Middle frontal gyrus (tissue), 1 donor: ENCODE measurements at regions not wholly inside any gene's neighbourhood (a gene's known extent, or its start where the extent isn't known, plus 50 kb on each side); places are given as distances from the start of the nearest gene placed in this dataset.
"Not testable (repeated sequence)": the region's sequence is repeated elsewhere in the genome, so short reads cannot be mapped to it uniquely, and the experiment has no call there.

Experiments used
- DNase-seq: peaks from one replicate; pipeline ENCODE4 v3.0.0-alpha.2; 2015; ENCODE audit warnings: low spot score; ENCODE audit errors: extremely low spot score

DNA sequence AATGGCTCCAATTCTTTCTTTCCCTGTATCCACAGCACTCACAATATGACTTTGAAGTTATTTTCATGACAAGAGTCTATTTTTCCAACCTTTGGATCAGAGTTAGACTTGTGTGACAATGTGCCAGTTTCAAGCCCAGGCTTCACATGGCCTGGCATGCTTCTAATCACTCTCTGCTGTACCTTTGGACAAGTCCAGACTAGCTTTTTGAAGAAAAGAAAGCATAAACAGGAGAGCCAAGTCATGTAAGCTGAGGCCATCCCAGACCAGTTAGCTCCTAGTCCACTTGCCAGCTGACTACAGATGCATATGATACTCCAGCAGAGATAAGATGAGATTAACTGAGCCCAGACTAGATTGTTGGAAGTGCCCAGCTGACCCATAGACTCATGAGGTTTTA lies 513.6 kb upstream of the C9orf72 start:
- DNase-seq = no peak

DNA sequence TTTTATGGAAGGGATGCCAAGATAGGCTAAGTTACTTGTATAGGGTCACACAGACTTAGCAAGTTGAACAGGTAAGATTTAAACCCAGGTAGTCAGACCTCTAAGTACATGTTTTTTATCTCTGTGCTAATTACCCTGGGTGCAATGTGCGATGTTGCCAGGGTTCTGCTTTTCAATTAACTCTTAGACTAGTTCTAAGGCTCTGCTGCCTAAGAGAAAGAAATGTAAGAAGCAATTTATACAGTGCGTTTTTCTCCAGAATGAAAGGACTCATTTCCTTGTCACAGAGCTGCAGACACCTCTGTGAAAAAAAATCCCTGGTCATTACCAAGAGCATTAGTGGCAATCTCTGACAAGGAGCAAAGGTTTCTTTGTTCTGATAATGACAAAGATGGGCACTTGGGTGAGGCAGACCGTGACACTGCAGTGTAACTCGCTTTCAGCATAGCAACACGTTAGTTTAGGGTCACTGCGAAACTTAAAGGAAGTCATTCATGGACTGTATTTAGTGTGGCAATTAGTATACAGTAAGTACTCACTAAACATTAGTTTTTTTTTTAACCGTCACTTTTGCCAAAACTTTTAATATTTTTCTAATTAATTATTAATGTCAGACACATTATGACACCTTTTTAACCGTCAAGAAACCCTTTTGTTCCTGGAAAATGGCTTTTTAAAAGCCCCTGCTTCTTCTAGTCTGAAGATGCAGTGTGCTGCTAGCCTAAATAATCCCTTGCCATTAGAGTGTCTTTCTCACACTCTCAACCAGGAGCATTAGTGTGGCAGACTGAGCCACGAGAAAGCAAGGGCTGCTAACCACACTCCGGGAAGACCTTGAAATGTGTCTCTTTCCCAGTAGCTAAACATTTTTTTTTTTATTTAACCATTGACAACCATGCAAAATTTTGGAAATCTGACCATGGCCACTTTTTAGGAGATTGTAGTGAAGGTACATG lies 520.0 kb upstream of the C9orf72 start:
- DNase-seq = no peak

DNA sequence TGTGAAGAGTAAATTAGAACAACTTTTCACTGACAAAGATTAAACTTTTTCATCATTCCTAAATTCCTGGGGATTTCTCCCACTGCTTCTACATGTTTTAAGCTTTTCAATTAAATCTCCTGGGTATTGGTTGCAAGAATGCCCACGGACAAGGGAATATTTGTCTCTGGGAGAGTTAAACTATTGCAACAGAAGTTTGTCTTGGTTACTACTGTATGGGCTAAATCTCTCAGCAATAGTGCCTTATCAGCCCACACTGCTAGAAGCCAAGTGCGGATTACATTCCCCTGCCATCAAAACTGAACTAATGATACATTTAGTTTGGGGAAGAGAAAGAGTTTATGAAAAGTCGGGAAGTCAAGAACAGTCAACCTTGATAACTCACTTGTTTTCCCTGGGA lies 528.2 kb upstream of the C9orf72 start:
- no peak for DNase-seq

DNA sequence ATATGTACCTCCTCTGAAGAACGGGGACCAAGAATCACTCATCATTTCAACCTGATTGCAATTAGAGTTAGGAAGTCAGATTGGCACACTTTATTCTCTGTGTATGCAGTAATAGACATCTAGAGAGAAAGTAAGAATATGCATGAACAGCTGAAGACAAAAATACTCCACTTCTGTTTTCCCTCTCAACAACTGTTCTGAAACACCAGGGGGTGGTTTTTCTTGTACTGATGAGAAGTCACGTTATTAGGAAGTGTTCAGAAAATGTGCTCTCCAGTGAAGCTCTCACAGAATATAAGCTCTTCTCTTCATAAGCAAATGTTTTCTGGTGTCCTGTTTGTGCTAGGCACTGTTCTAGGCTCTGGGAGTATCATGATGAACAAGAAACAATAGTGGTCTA lies 531.7 kb upstream of the C9orf72 start:
- no peak for DNase-seq

DNA sequence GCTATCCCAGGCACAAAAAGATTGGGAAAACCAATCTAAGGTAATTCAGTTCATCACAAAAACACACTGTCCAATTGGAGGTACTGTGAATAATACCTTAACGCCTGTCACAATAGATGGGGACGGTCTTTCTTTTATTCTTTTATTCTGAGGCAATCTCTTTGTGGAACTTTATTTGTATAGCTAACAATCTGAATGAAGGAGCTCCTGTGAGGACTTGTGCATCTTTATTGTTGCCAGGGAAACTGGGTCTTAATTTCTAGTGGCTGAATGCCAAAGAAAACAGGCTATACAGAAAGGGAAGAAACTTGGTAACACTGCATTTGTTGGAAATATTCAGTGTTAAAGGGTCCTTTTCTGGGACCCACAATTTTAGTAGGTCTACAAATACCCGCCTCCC lies 546.9 kb upstream of the C9orf72 start:
- no peak for DNase-seq

DNA sequence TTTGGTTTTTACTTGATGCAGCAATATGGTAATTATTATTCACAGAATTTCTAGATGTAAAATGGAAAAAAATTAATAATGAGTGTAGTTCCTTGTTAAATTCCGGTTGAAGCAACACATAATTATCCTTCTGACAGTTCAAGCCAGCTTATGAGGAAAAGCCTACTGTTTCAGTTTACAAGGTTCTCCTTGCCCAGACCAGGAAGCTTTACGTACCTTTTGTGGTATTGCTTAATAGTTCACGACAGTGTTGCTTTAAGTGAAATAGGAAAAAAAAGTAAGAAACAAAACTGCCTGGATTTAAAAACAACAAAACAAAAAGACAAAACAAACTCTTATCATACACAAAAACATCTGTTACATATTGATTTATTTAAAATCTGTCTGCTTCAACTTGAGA lies 547.3 kb upstream of the C9orf72 start:
- no peak for DNase-seq

DNA sequence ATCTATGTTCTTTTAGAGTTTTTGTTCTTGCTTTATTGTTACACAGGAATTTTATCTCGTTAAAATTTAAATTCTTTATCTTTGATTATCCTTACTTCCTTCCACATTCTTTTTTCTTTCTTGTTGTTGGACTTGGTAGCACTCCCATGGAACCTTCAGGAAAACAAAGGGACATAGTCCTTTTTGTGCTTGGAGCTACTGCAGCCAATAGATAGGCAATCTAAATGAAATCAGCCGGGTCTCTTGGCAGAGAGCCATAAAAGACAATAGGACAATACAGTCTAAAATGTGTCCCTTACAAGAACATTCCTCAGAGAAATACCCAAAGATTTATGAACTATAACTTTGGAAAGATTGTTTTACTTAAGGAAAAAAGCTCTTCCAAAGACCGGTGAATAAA lies 548.1 kb upstream of the C9orf72 start:
- DNase-seq = no peak

DNA sequence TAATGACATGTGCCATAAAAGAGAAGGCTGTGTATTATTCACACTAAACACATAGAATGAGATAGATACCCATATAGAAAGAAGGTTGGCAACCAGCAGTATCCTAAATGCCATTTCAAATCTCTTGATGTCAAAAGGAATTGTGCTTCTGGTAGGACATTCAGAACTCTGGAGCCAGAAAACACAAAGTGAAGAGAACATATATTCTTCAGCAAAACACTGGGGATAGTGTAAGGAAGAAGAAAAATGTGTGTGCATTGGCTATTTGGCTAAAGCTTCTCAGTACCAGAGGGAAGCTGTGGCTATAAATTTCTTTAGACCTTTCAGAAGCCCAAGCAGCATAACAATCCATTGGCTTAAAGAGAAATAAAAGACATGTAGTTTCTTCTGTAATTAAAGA lies 551.6 kb upstream of the C9orf72 start:
- DNase-seq = no peak

DNA sequence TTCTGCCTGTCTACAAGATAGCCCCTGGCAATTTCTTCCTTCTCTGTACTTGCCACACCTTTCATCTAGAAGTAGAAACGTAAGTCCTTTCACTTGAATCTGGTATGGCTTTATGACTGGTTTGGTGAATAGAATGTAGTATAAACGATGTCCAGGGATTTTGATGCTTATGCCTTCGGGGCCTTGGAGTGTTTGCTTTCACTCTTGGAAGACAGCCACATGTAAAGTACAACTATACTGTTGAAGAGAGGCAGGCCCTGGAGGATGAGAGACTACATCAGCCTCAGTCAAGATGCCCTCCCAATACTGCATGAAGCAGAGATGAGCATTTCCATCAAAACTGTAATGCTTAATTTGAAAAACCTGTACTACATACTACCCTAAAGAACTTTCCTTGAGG lies 553.8 kb upstream of the C9orf72 start:
- no peak for DNase-seq

DNA sequence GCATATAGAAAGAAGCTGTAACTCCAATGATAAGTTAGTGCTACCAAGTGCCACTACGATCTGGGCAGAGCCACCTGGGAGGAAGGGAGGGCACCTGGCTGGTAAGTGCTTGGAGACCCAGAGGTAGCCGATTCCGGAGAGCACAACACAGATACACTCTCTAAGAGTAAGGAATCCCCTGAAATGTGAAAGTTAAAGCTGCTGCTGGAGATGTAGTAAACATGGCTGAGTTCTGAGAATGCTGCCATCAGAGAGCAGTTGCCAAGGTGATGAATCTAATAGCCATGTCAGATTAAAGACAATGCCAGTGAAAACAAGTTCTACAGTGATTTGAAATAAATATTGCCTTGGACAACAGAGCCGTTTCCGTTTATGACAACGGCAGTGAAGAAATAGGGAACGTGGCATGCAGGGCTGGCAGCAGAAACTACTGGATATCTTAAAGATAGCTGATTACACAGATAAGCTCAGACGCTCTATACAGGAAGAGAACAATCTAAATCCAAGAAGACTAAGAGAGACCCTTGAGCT lies 561.2 kb upstream of the C9orf72 start:
- no peak for DNase-seq

DNA sequence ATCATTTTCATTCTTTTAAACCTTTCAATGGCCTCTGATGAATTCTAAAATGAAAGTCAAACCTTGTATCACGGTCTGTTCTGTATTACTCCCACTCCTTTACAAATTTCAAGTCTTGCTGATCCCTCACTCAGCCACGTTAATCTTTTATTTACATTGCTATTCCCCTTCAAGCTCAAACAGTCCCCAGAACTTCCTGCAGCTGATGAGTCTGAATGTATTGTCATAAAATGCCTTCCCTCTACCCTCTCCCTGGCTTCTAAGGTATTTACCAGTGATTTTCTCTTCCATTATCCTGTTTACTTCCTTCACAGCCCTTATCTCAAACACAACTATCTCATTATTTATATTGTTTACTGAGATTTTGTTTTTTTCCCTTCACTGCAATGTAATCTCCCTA lies 562.3 kb upstream of the C9orf72 start:
- no peak for DNase-seq

DNA sequence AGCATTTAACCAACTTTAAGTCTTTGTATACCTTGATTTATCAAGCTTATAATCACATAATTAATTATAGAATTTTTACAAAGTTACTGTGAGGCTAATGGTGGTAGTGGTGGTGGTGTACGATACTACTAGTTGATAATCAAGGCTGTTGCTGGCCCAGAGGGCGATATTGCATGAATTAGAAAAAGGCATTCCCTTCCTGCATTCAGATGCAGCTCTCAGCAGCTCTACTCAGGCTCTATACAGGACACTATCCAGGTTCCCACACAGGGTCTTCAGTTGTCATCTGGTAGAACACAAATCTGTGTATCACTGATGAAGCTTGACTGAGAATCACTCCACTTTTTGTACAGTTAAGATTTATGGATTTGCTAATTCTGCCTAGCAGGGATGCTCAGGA lies 562.8 kb upstream of the C9orf72 start:
- no peak for DNase-seq

DNA sequence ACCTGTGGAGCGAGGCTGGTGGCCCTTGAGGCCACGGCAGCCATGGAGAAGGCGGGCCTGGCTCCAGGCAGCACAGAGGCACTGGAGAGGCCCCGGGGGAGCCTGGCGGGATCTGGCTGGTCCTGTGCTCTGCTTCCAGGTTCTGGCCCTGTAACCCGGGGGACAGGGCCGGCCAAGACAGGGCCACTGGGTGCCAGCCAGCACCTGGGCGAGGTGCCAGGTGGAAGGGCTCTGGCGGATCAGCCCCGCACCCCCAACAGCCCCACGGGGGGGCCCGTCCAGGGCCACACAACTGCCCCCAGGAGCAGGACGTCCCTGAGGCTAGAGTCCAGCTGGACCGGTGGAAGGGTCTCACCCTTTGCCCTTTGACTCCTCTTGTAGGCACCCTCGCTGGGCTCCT lies 574.1 kb upstream of the C9orf72 start:
- DNase-seq = not testable (repeated sequence)

DNA sequence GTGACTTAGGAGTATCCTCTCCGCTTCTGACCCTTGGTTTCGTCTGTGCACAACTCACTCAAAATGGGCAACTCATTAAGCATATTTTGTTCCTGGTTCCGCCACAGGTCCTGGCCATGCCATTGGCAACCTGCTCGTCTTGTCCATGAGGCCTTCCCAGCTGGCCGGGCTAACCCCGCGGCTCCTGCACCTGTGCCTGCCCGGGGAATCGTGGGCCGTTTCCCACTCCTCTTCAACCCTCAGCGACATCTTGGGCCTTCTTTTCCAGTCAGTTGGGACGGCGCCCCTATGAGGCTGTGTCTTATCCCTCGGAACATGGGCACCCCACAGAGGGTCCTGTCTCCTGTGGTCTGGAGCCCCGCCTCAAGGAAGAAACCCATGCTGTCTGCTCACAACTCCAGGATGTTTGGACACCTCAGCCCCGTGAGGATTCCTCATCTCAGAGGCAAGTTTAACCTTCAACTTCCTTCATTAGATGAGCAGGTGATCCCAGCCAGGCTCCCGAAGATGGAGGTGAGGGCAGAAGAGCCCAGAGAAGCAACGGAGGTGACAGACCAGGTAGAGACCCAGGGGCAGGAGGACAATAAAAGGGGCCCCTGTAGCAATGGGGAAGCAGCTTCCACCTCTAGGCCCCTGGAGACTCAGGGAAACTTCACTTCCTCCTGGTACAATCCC lies 574.8 kb upstream of the C9orf72 start:
- DNase-seq = not testable (repeated sequence)

DNA sequence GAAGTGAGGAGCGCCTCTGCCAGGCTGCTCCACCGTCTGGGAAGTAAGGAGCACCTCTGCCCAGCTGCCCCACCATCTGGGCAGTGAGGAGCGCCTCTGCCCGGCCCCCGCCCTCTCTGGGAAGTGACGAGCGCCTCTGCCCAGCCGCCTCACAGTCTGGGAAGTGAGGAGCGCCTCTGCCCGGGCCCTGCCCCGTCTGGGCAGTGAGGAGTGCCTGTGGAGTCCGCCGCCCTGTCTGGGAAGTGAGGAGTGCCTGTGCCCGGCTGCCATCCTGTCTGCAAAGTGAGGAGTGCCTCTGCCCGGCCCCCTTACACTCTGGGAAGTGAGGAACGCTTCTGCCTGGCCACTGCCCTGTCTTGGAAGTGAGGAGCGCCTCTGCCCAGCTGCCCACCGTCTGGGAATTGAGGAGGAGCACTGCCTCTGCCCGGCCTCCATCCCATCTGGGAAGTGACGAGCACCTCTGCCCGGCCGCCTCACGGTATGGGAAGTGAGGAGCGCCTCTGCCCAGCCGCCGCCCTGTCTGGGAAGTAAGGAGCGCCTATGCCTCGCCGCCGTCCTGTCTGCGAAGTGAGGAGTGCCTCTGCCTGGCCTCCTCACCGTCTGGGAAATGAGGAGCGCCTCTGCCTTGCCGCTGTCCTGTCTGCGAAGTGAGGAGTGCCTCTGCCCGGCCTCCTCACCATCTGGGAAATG lies 576.2 kb upstream of the C9orf72 start:
- not testable (repeated sequence) for DNase-seq

DNA sequence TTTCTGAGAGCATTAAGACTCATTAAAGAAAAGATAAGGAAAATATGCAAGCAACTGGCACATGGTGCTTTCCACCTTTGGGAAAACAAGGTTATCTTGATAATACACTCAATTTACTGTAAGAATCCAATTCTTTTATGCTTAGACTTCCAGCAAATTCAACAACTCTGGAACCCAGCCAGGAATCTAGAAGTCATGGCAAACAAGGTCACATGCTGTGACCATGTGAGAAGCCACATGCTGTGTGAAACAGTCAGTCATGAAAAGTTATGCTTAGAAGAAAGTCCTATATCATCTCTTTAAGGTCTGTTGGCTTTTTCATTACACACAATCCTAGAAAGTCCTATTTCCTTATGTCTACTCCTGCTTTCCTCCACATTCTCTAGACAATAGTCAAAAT lies 581.8 kb upstream of the C9orf72 start:
- DNase-seq = no peak

DNA sequence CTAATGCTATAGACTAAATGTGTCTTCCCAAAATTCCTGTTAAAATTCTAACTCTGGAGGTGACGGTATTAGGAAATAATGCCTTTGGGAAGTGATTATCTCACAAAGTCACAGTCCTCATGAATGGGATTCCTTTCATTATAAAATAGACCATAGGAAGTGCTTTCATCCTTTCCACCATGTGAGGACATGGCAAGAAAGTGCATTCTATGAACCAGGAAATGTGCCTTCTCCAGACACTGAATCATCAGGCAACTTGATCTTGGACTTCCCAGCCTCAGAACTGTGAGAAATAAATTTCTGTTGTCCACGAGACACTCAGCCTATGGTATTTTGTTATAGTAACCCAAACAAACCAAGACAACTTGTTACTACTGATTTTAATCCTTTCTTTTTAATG lies 582.4 kb upstream of the C9orf72 start:
- DNase-seq = no peak

DNA sequence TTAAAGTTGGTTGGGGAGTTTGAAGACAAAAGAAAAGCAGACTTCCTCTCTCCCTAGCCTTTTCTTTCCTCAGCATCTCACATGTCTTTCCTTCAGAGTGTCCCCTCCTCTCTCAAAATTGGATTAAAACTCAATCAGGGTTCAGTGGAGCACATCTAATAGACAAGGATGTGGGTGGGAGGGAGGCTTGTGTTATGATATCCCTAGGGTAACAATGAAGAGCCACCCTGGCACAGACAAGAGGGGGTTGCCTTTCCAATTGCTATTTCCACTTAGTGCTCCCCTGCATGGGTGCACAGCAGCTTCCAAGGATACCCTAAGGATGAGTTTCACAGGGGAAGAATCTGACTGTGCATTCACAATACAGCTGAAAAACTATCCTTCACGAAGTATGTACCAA lies 585.2 kb upstream of the C9orf72 start:
- no peak for DNase-seq

DNA sequence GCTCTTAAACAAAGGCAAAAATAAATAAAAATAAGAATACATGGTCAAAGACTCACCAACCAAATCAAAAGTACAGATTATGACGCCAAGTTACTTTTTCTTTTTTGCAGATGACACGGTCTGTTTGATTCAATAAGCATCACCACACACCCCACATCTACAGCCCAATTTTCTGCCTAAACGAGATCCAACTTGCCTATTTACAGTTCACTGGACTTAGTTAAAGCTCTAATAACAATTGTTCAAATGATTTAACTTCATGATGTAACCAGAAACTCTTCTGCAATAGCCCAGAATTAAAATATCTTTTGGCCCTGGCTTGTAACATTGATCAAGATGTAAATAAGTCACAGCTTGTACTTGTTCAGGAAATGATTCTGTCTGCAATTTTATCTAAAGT lies 590.3 kb upstream of the C9orf72 start:
- DNase-seq = no peak

DNA sequence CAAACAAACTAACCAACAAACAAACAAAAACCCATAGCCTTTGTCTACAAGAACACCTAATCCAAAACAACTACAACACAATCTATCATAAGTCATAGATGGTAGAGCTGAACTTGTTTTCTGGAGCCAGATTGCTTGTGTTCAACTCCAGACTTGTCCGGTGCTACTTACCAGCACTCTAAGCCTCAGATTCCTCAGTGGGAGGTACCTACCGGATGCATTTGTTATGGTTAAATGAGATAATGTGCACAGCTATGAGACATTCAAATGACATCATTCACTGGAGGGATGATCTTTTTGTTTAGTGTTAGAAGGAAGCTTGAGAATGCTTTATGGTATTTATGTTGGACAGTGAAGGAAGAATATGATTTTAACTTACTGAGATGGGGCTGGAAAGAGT lies 592.9 kb upstream of the C9orf72 start:
- no peak for DNase-seq

DNA sequence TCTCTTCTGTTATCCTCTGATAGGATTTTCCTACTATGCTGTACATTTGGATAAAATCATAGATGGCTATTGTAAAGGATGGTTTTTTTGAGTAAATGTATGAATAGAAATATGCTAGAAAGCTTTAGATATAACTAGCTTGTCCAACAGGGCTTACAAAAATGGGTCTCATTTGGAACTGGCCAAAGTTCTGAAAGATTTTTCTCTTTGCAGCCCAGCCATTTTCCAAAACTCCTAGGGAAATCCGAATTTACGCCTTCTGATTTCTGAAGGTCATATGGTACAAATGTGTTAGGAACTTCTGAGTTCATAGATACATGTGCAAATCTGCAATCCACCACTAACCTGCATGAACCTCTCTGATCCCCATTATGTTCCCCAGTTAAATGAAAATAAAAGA lies 603.9 kb upstream of the C9orf72 start:
- DNase-seq = no peak

DNA sequence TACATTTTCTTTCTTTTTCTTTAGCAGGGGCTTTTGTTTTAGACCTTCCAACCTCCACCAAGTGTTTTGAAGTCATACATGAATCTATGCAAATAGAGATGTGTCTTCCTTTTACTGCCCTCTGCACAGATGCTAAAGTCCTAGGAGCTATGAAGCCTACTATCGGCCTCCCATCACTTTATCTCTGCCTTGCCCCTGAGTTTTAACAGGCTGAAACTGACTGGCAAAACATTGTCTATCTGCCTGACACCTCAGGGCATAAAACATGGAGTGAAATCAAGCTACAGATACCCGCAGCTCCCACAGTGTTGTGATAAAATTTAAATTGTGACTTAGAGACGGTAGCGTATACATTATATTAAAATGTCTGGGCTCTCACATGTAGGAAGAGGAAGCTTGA lies 604.6 kb upstream of the C9orf72 start:
- DNase-seq = no peak
